ENCODE measurements at regions not wholly inside any gene's neighbourhood (a gene's known extent, or its start where the extent isn't known, plus 50 kb on each side); places are given as distances from the start of the nearest gene placed in this dataset.
"Not testable (repeated sequence)": the region's sequence is repeated elsewhere in the genome, so short reads cannot be mapped to it uniquely, and the experiment has no call there.

GRCh38 chr7:119482671-119483070, 790.3 kb upstream of the KCND2 start:
- DNase-seq: no peak

- DNase-seq: no peak
These were observed 789.6 kb upstream of the KCND2 start for GRCh38 chr7:119483364-119483763.

GRCh38 chr7:119514326-119514725, 758.6 kb upstream of the KCND2 start:
- DNase-seq: no peak

GRCh38 chr7:119515214-119515613, 757.8 kb upstream of the KCND2 start:
- DNase-seq: no peak

GRCh38 chr7:119515962-119516361, 757.0 kb upstream of the KCND2 start:
- DNase-seq: no peak

- no peak for DNase-seq
These were observed 750.7 kb upstream of the KCND2 start for GRCh38 chr7:119522263-119522662.

GRCh38 chr7:119522698-119523097, 750.3 kb upstream of the KCND2 start:
- no peak for DNase-seq

- DNase-seq: no peak
These were observed 727.9 kb upstream of the KCND2 start for GRCh38 chr7:119545118-119545517.

GRCh38 chr7:119555788-119556187, 717.2 kb upstream of the KCND2 start:
- no peak for DNase-seq

GRCh38 chr7:119556436-119556835, 716.5 kb upstream of the KCND2 start:
- no peak for DNase-seq

GRCh38 chr7:119561751-119562150, 711.2 kb upstream of the KCND2 start:
- no peak for DNase-seq

- DNase-seq: no peak
These were observed 710.1 kb upstream of the KCND2 start for GRCh38 chr7:119562839-119563238.

- no peak for DNase-seq
These were observed 701.3 kb upstream of the KCND2 start for GRCh38 chr7:119571666-119572065.

GRCh38 chr7:119572132-119572531, 700.8 kb upstream of the KCND2 start:
- DNase-seq: no peak

- DNase-seq: no peak
These were observed 700.4 kb upstream of the KCND2 start for GRCh38 chr7:119572541-119572940.

GRCh38 chr7:119578116-119578515, 694.9 kb upstream of the KCND2 start:
- no peak for DNase-seq

GRCh38 chr7:119594956-119595355, 678.0 kb upstream of the KCND2 start:
- no peak for DNase-seq

GRCh38 chr7:119596651-119597050, 676.3 kb upstream of the KCND2 start:
- DNase-seq: no peak

GRCh38 chr7:119606297-119606696, 666.7 kb upstream of the KCND2 start:
- no peak for DNase-seq

- DNase-seq: no peak
These were observed 652.2 kb upstream of the KCND2 start for GRCh38 chr7:119620769-119621168.

GRCh38 chr7:119623427-119623826, 649.5 kb upstream of the KCND2 start:
- DNase-seq: no peak

- no peak for DNase-seq
These were observed 642.5 kb upstream of the KCND2 start for GRCh38 chr7:119630406-119630969.

- DNase-seq: not testable (repeated sequence)
These were observed 639.2 kb upstream of the KCND2 start for GRCh38 chr7:119633812-119634211.

GRCh38 chr7:119640326-119640725, 632.6 kb upstream of the KCND2 start:
- no peak for DNase-seq

GRCh38 chr7:119640861-119641260, 632.1 kb upstream of the KCND2 start:
- no peak for DNase-seq

GRCh38 chr7:119643558-119643957, 629.4 kb upstream of the KCND2 start:
- no peak for DNase-seq
